Right lobe of liver (tissue), 6 donors: ENCODE measurements at regions not wholly inside any gene's neighbourhood (a gene's known extent, or its start where the extent isn't known, plus 50 kb on each side); places are given as distances from the start of the nearest gene placed in this dataset.

Source experiments
- ATAC-seq, 4 donors: fragments of 200-7000 bp; cut with Tn5 transposase; one replicate each; pipeline ENCODE4 v1.9.1; 2020; ENCODE audit warnings: mild to moderate bottlenecking in 4 of 4, moderate library complexity in 4 of 4
- DNase-seq, 3 donors: peaks; one replicate each; pipeline ENCODE4 v3.0.0-alpha.2; 2020
- H3K27ac ChIP-seq, 3 donors: fragments of 200-600 bp; one replicate each; pipeline ENCODE4 v1.8.0; 2022
- H3K27me3 ChIP-seq, 2 donors: fragments of 200-600 bp; one replicate each; pipeline ENCODE4 v1.8.0; 2022
- H3K36me3 ChIP-seq, 4 donors: fragments of 200-600 bp; sonication (generic) in 1 of 4; one replicate each; pipeline versions ENCODE4 v1.5.1 to v1.8.0; 2017 to 2022; ENCODE audit warnings: control low read depth in 1 of 4
- H3K4me1 ChIP-seq, 4 donors: fragments of 200-600 bp; sonication (generic) in 1 of 4; one replicate each; pipeline versions ENCODE4 v1.5.1 to v1.8.0; 2017 to 2022; ENCODE audit warnings: control low read depth in 1 of 4
- H3K4me3 ChIP-seq, 3 donors: fragments of 200-600 bp; one replicate each; pipeline ENCODE4 v1.8.0; 2022
- H3K9me3 ChIP-seq, 4 donors: fragments of 200-600 bp; sonication (generic) in 1 of 4; one replicate each; pipeline versions ENCODE4 v1.5.1 to v1.8.0; 2017 to 2022; ENCODE audit warnings: control low read depth in 1 of 4
- POLR2A ChIP-seq: fragments of 450-650 bp; IDR thresholded peaks from one replicate; pipeline ENCODE4 v1.6.1; 2017; ENCODE audit warnings: antibody characterized with exemption, mild to moderate bottlenecking
- WGBS: methylation state at CpG from one replicate; pipeline ENCODE4 v1.1.6; 2018; ENCODE audit warnings: low coverage, low lambda C conversion rate; ENCODE audit not compliant: insufficient coverage; ENCODE audit errors: missing lambda C conversion rate; 5-methylcytosine and 5-hydroxymethylcytosine counted together
- intact Hi-C, 2 donors: fragments of 100-400 bp; cut with DNase I; formaldehyde crosslinking; loops; one replicate each; pipeline versions ENCODE4 v1.11.2 to v1.14.1; 2022
- TF ChIP-seq, protein P1 (sequence below), 4 donors: fragments of 200-600 bp in 3 of 4; fragments of 450-650 bp in 1 of 4; IDR thresholded peaks; one replicate each; pipeline versions ENCODE4 v1.5.1 to v1.8.0; 2016 to 2022; ENCODE audit warnings: antibody characterized with exemption in 4 of 4, mild to moderate bottlenecking in 2 of 4
- donor health status: DM: no; HTN: yes; CAD: no.
- donor health status: DM: no; HTN: no; CAD: no.
- donor health status: DM: no; HTN: no; CAD: no.
- donor health status: DM: no; HTN: yes; CAD: no.
- donor health status: DM: no; HTN: yes; CAD: no.

- intact Hi-C loops: no loop called here
- no peak for DNase-seq
- TF ChIP-seq POLR2A: no peak
- TF ChIP-seq, protein P1, sequence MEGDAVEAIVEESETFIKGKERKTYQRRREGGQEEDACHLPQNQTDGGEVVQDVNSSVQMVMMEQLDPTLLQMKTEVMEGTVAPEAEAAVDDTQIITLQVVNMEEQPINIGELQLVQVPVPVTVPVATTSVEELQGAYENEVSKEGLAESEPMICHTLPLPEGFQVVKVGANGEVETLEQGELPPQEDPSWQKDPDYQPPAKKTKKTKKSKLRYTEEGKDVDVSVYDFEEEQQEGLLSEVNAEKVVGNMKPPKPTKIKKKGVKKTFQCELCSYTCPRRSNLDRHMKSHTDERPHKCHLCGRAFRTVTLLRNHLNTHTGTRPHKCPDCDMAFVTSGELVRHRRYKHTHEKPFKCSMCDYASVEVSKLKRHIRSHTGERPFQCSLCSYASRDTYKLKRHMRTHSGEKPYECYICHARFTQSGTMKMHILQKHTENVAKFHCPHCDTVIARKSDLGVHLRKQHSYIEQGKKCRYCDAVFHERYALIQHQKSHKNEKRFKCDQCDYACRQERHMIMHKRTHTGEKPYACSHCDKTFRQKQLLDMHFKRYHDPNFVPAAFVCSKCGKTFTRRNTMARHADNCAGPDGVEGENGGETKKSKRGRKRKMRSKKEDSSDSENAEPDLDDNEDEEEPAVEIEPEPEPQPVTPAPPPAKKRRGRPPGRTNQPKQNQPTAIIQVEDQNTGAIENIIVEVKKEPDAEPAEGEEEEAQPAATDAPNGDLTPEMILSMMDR (IDR thresholded peaks at IDR 0.05): no peak
Observed at GRCh38 chr2:59703796-59704195, 849.7 kb downstream of the BCL11A start.

DNA sequence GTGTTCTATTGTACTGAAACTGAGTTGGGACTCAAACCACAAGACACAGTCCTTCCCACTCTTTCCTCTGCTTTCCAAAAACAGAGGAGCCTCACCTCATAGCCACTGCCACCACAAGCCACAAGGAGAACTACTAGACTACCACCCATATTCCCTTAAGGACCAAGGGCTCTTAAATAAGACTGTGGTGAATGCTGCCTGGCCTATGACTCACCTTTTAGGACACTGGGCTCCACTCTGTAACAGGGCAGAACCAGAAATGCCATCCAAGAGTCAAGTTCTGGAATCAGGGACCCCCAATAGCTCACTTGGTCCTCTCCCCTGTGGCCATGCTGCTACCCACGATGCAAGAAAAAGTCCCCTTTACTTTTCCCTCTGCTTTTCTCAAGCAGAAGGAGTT lies 851.4 kb downstream of the BCL11A start:
- intact Hi-C loops: no loop called here
- H3K9me3 ChIP-seq: no peaks in the 10 kb centered on the region

More at GRCh38 chr2:59703796-59704195, 849.7 kb downstream of the BCL11A start:
- no peak for ATAC-seq
- no peaks in the 10 kb centered on the region for H3K4me1 ChIP-seq
- H3K4me3 ChIP-seq: no peak overlapping the region
- H3K27me3 ChIP-seq: no peaks in the 10 kb centered on the region
- no peak overlapping the region for H3K27ac ChIP-seq
- no peaks in the 10 kb centered on the region for H3K36me3 ChIP-seq
- 20% methylated on average over 1 of the region's 1 CpG for WGBS
- H3K9me3 ChIP-seq: no peaks in the 10 kb centered on the region

GRCh38 chr2:59701271-59701994 lies 852.0 kb downstream of the BCL11A start:
- TF ChIP-seq, protein P1 (IDR thresholded peaks at IDR 0.05): no peak
- TF ChIP-seq POLR2A: no peak
- ATAC-seq (no peak), DNase-seq (no peak)
- Histone ChIP-seq H3K9me3 (no peaks in the 10 kb centered on the region), H3K27me3 (no peaks in the 10 kb centered on the region), H3K4me3 (no peak overlapping the region), H3K36me3 (no peaks in the 10 kb centered on the region), H3K27ac (no peak overlapping the region), H3K4me1 (no peaks in the 10 kb centered on the region)
- WGBS: 32% methylated on average over 3 of the region's 3 CpGs
- intact Hi-C loops: no loop called here

More for the DNA sequence above, 851.4 kb downstream of the BCL11A start:
- Histone ChIP-seq H3K4me1 (no peaks in the 10 kb centered on the region), H3K27me3 (no peaks in the 10 kb centered on the region), H3K27ac (no peak overlapping the region), H3K4me3 (no peak overlapping the region), H3K36me3 (no peaks in the 10 kb centered on the region)
- DNase-seq (no peak), ATAC-seq (no peak)
- whole genome bisulfite sequencing: no CpG with 5 or more reads among the region's 1 CpG
- TF ChIP-seq, protein P1 (IDR thresholded peaks at IDR 0.05): no peak
- no peak for TF ChIP-seq POLR2A

GRCh38 chr2:59694176-59694575 lies 859.3 kb downstream of the BCL11A start:
- no peaks in the 10 kb centered on the region for H3K9me3 ChIP-seq
- H3K27ac ChIP-seq: no peak overlapping the region
- H3K36me3 ChIP-seq: no peaks in the 10 kb centered on the region
- ATAC-seq (no peak), DNase-seq (no peak)
- no peak overlapping the region for H3K4me3 ChIP-seq
- no peaks in the 10 kb centered on the region for H3K27me3 ChIP-seq
- intact Hi-C loops: no loop called here
- WGBS: 40% methylated on average over 1 of the region's 1 CpG
- H3K4me1 ChIP-seq: no peaks in the 10 kb centered on the region
- TF ChIP-seq POLR2A: no peak
- TF ChIP-seq, protein P1 (IDR thresholded peaks at IDR 0.05): no peak
